ENCODE measurements at regions not wholly inside any gene's neighbourhood (a gene's known extent, or its start where the extent isn't known, plus 50 kb on each side); places are given as distances from the start of the nearest gene placed in this dataset.

DNA sequence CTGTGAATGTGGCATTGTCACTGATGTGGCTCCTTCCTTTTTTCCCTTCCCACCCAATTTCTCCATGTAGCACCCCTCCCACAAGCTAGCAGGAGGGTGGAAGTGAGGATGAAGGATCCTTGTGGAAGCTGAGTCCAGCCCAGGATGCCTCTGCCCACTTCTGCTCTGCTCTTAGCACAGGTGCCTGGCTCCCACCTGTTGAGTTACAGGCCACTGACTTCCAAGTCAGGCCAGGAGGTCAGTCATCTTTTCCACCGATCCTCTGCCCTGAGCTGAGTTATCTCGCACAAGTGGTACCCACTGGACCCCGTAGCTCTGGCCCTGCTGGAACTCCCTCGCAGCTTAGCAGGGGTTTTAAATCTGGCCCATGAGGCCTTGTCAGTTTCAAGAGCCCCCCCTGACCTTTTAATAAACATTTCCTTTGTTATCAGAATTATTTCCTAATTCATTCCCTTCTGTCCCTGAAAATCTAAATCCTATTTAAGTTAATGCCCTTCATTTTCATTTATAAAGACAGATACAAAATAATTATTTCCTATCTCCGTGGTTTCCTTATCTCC, 125.3 kb upstream of the CADM1 start:
- no peak for TF ChIP-seq POLR2AphosphoS5 (IDR thresholded peaks at IDR 0.05)
- TF ChIP-seq, protein P1, sequence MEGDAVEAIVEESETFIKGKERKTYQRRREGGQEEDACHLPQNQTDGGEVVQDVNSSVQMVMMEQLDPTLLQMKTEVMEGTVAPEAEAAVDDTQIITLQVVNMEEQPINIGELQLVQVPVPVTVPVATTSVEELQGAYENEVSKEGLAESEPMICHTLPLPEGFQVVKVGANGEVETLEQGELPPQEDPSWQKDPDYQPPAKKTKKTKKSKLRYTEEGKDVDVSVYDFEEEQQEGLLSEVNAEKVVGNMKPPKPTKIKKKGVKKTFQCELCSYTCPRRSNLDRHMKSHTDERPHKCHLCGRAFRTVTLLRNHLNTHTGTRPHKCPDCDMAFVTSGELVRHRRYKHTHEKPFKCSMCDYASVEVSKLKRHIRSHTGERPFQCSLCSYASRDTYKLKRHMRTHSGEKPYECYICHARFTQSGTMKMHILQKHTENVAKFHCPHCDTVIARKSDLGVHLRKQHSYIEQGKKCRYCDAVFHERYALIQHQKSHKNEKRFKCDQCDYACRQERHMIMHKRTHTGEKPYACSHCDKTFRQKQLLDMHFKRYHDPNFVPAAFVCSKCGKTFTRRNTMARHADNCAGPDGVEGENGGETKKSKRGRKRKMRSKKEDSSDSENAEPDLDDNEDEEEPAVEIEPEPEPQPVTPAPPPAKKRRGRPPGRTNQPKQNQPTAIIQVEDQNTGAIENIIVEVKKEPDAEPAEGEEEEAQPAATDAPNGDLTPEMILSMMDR (IDR thresholded peaks at IDR 0.05): no peak
- no peak for TF ChIP-seq POLR2A (IDR thresholded peaks at IDR 0.05)

Data from gastroesophageal sphincter (tissue), 3 donors.